ENCODE measurements at regions not wholly inside any gene's neighbourhood (a gene's known extent, or its start where the extent isn't known, plus 50 kb on each side); places are given as distances from the start of the nearest gene placed in this dataset.

DNA sequence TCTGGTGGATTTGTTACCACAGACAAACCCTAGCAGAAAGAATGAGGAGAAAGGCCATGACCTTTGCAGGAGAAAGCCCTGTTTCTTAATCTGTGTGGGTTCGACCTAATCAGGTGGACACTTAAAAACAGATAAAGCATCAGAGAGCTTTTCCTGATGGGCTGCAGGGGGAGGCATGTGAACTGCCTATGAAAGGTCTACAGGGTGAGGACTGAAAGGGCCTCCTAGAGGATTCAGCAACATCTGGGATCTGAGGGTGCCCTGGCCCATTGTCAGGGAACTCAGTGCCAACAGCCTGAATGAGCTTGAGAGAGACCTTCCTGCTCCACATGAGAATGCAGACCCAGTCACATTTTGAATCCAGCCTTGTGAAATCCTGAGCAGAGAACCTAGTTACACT is 178.8 kb upstream of the DDHD1 start:
- Histone ChIP-seq H4K20me1 (ENCODE audit: low read depth, low read length) (no peaks in the 10 kb centered on the region), H2AFZ (ENCODE audit: low read depth, low read length, severe bottlenecking) (no peak overlapping the region), H3K36me3 (ENCODE audit: low read length) (no peaks in the 10 kb centered on the region), H3K79me2 (ENCODE audit: insufficient read depth, low read length) (no peaks in the 10 kb centered on the region), H3F3A (ENCODE audit: insufficient read depth) (no peaks in the 10 kb centered on the region), H3K27me3 (ENCODE audit: low read length) (no peaks in the 10 kb centered on the region), H3K27ac (ENCODE audit: low read depth, low read length) (no peak overlapping the region), H3K4me3 (ENCODE audit: insufficient read depth, low read length, poor library complexity, severe bottlenecking) (no peak overlapping the region), H3K9me2 (replicated peaks; ENCODE audit: insufficient read depth, low read length) (no peaks in the 10 kb centered on the region), H3K9ac (ENCODE audit: low read length) (no peak overlapping the region), H3K4me2 (ENCODE audit: low read depth, low read length, poor library complexity, severe bottlenecking) (no peak overlapping the region), H3K9me3 (ENCODE audit: insufficient read depth, low read length) (no peaks in the 10 kb centered on the region)
- no peak for TF ChIP-seq EZH2phosphoT487 (conservative IDR thresholded peaks at IDR 0.05; ENCODE audit: low read length)
- TF ChIP-seq, protein P1, sequence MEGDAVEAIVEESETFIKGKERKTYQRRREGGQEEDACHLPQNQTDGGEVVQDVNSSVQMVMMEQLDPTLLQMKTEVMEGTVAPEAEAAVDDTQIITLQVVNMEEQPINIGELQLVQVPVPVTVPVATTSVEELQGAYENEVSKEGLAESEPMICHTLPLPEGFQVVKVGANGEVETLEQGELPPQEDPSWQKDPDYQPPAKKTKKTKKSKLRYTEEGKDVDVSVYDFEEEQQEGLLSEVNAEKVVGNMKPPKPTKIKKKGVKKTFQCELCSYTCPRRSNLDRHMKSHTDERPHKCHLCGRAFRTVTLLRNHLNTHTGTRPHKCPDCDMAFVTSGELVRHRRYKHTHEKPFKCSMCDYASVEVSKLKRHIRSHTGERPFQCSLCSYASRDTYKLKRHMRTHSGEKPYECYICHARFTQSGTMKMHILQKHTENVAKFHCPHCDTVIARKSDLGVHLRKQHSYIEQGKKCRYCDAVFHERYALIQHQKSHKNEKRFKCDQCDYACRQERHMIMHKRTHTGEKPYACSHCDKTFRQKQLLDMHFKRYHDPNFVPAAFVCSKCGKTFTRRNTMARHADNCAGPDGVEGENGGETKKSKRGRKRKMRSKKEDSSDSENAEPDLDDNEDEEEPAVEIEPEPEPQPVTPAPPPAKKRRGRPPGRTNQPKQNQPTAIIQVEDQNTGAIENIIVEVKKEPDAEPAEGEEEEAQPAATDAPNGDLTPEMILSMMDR (IDR thresholded peaks at IDR 0.05; ENCODE audit: insufficient read depth, low read length, poor library complexity, severe bottlenecking), result no peak

DNA sequence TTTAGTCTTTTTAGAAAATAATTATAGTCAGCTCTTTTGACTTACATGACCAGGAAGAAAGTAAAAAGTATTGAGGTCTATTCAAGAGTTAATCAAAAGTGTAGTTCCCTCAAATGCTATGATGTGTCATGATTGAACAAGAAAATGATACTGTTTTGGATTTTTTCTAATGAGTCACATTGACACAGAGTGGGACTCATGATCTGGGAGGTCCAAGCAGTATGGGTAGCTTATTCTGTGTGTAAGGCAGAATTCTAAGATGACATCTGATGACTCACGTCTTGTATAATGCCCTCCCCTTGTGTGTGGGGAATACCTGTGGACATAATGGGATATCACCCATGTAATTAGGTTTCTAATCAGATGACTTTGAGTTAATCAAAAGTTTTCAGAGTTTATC is 178.1 kb upstream of the DDHD1 start:
- TF ChIP-seq, protein P1 (IDR thresholded peaks at IDR 0.05; ENCODE audit: insufficient read depth, low read length, poor library complexity, severe bottlenecking), result no peak
- TF ChIP-seq EZH2phosphoT487 (conservative IDR thresholded peaks at IDR 0.05; ENCODE audit: low read length), result no peak
- no peaks in the 10 kb centered on the region for H3K9me3 ChIP-seq (ENCODE audit: insufficient read depth, low read length)
- no peak overlapping the region for H3K4me2 ChIP-seq (ENCODE audit: low read depth, low read length, poor library complexity, severe bottlenecking)
- H2AFZ ChIP-seq (ENCODE audit: low read depth, low read length, severe bottlenecking), result no peak overlapping the region
- H3K36me3 ChIP-seq (ENCODE audit: low read length), result no peaks in the 10 kb centered on the region
- no peaks in the 10 kb centered on the region for H3K79me2 ChIP-seq (ENCODE audit: insufficient read depth, low read length)
- no peaks in the 10 kb centered on the region for H4K20me1 ChIP-seq (ENCODE audit: low read depth, low read length)
- no peaks in the 10 kb centered on the region for H3F3A ChIP-seq (ENCODE audit: insufficient read depth)
- no peak overlapping the region for H3K9ac ChIP-seq (ENCODE audit: low read length)
- no peak overlapping the region for H3K27ac ChIP-seq (ENCODE audit: low read depth, low read length)
- H3K9me2 ChIP-seq (replicated peaks; ENCODE audit: insufficient read depth, low read length), result no peaks in the 10 kb centered on the region
- H3K27me3 ChIP-seq (ENCODE audit: low read length), result no peaks in the 10 kb centered on the region
- H3K4me3 ChIP-seq (ENCODE audit: insufficient read depth, low read length, poor library complexity, severe bottlenecking), result no peak overlapping the region

DNA sequence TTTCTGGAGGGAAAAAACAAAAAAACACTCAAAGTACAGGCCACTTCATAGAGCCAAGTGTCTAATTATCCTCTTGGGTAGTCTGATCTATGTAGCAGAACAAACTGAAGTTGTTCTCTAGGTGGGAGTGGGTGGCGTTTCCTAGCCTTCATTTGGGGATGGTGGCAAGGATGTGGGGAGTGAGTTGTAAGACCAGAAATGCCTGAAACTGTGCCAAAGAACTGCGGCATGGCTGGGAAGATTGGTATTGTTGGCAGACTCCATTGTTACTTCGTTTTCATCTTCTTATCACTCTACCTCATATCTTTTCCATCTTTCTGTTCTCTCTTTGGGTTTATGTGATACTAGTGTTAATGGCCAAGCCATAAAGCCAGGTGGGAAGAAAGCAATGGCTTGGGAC is 177.3 kb upstream of the DDHD1 start:
- no peaks in the 10 kb centered on the region for H4K20me1 ChIP-seq (ENCODE audit: low read depth, low read length)
- no peaks in the 10 kb centered on the region for H3F3A ChIP-seq (ENCODE audit: insufficient read depth)
- no peaks in the 10 kb centered on the region for H3K27me3 ChIP-seq (ENCODE audit: low read length)
- no peak overlapping the region for H3K9ac ChIP-seq (ENCODE audit: low read length)
- H3K9me3 ChIP-seq (ENCODE audit: insufficient read depth, low read length), result no peaks in the 10 kb centered on the region
- no peaks in the 10 kb centered on the region for H3K36me3 ChIP-seq (ENCODE audit: low read length)
- TF ChIP-seq, protein P1 (IDR thresholded peaks at IDR 0.05; ENCODE audit: insufficient read depth, low read length, poor library complexity, severe bottlenecking), result no peak
- TF ChIP-seq EZH2phosphoT487 (conservative IDR thresholded peaks at IDR 0.05; ENCODE audit: low read length), result no peak
- H2AFZ ChIP-seq (ENCODE audit: low read depth, low read length, severe bottlenecking), result no peak overlapping the region
- no peaks in the 10 kb centered on the region for H3K79me2 ChIP-seq (ENCODE audit: insufficient read depth, low read length)
- H3K27ac ChIP-seq (ENCODE audit: low read depth, low read length), result no peak overlapping the region
- no peaks in the 10 kb centered on the region for H3K9me2 ChIP-seq (replicated peaks; ENCODE audit: insufficient read depth, low read length)
- H3K4me3 ChIP-seq (ENCODE audit: insufficient read depth, low read length, poor library complexity, severe bottlenecking), result no peak overlapping the region
- no peak overlapping the region for H3K4me2 ChIP-seq (ENCODE audit: low read depth, low read length, poor library complexity, severe bottlenecking)

DNA sequence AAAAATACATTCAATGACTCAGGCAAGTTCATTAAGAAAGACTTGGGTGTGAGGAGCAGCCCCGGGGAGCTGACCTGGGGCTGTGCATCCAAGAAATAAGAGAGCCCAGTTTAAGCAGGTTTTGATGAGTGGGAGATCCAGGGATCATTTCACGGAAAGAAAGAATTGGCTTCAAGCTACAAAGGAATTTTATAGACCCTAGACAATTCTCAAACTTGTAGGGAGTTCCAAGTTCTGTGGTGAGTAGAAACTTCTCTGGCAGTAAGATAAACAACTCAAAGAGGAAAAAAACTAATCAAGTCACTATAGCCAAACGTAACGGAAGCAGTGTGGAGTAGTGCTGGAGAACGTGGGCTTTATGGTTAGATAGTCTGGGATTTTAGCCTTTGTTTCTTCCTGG is 175.7 kb upstream of the DDHD1 start:
- Histone ChIP-seq H2AFZ (ENCODE audit: low read depth, low read length, severe bottlenecking) (no peak overlapping the region), H3K9me3 (ENCODE audit: insufficient read depth, low read length) (no peaks in the 10 kb centered on the region), H3K4me2 (ENCODE audit: low read depth, low read length, poor library complexity, severe bottlenecking) (no peak overlapping the region), H3F3A (ENCODE audit: insufficient read depth) (no peaks in the 10 kb centered on the region), H3K9me2 (replicated peaks; ENCODE audit: insufficient read depth, low read length) (no peaks in the 10 kb centered on the region), H3K27me3 (ENCODE audit: low read length) (no peaks in the 10 kb centered on the region), H3K27ac (ENCODE audit: low read depth, low read length) (no peak overlapping the region), H3K4me3 (ENCODE audit: insufficient read depth, low read length, poor library complexity, severe bottlenecking) (no peak overlapping the region), H4K20me1 (ENCODE audit: low read depth, low read length) (no peaks in the 10 kb centered on the region), H3K9ac (ENCODE audit: low read length) (no peak overlapping the region), H3K79me2 (ENCODE audit: insufficient read depth, low read length) (no peaks in the 10 kb centered on the region), H3K36me3 (ENCODE audit: low read length) (no peaks in the 10 kb centered on the region)
- TF ChIP-seq, protein P1 (IDR thresholded peaks at IDR 0.05; ENCODE audit: insufficient read depth, low read length, poor library complexity, severe bottlenecking), result no peak
- no peak for TF ChIP-seq EZH2phosphoT487 (conservative IDR thresholded peaks at IDR 0.05; ENCODE audit: low read length)

Data from SU-DHL-6 (cell line).